Fibroblast of skin of back (primary cell): ENCODE measurements at regions not wholly inside any gene's neighbourhood (a gene's known extent, or its start where the extent isn't known, plus 50 kb on each side); places are given as distances from the start of the nearest gene placed in this dataset.

Source experiments
- DNase-seq: peaks from one replicate; pipeline ENCODE4 v3.0.0-alpha.2; 2013

DNA sequence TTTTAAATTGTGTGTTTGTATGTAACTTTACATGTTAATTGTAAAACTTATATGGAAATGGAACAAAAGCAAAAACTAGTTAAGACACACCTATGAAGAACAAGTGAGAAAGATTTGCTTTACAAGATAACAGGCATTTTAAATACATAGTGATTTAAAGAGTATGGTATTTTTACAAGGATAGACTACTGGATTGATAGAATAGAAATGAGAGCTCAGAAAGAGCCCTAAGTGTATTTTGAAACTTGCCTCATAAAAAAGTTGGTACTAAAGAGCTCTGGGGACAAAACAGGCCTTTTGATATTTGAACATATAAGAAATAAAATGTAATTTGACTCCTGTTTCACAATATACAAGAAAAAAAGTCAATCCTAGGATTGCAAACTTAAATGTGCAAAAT lies 928.4 kb downstream of the REEP3 start:
- no peak for DNase-seq

DNA sequence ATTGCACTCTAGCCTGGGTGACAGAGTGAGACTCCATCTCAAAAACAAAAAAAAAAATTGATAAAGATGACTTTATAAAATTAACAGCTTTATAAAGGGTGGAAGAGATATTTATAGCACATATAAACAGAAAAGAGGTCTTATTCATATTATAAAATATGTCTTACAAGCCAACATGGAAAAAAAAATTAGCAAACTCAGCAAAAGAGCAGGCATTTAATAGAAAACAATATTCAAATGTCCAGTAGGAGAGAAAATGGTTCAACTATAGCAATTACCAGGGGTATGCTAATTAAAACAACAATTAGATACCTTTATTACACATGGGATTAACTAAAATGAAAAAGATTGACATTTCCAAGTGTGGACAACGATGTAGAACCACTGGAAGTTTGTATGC lies 929.1 kb downstream of the REEP3 start:
- no peak for DNase-seq

DNA sequence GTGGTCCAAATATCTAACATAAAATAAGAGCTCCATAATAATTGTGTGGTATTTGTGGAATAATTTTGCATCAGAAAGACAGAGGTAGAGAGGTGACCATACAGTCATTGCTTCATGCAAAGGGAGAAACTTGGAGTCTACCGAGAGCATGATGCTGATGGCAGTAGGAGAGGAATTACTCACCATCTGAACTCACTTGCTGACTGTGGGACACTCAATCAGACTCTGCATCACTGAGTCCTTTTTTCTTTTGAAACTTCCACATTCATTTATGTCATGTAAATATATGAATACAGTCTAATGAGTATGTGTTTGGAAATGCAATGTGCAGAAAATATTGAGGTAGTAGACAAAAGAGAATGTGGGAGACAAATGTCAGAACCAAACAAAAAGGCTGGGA lies 933.8 kb downstream of the REEP3 start:
- DNase-seq, result no peak

DNA sequence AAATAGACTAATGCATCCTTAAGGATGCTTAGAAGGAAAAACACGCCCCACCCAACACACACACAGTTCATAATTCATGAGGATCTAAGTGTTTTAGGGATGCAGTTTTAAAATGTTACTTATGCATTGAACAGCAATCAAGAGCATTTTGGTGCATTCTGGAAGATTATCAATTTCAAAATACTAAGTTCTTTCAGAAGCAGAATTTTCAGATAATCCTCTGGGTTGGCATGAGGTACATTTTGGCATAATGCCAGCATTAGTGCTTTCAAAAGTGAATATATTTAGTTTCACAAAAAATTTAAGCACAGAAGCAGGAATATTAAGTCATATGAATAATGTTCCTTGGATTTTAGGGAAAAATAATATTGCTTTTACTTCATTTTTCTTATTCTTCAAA lies 937.1 kb downstream of the REEP3 start:
- no peak for DNase-seq

DNA sequence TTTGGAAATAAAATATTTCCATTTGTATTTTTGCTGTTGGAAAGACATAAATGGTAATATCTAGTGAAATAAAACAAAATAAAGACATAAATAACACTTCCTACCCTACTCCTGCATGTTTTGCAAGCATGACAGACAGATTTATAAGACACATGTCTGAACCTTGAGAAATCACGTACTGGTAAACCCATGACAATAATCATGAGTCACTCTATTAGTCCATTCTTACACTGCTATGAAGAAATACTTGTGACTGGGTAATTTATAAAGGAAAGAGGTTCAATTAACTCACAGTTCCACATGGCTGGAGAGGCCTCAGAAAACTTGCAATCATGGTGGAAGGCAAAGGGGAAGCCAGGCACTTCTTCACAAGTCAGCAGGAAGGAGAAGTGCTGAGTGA lies 942.2 kb downstream of the REEP3 start:
- DNase-seq, result no peak

DNA sequence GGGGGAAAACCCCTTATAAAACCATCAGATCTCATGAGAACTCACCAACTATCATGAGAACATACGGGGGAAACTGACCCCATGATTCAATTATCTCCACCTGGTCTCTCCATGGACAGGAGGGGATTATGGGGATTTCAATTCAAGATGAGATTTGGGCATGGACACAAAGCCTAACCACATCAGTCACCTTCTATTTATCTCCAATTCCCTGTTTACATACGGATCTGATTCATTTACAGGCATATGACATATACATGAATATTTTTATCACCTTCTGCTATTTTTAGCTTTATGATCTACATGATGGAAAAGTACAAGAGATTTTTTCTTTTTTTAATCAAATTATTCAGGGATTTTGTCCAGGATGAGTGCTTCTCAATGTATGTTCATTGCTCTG lies 944.5 kb downstream of the REEP3 start:
- no peak for DNase-seq

DNA sequence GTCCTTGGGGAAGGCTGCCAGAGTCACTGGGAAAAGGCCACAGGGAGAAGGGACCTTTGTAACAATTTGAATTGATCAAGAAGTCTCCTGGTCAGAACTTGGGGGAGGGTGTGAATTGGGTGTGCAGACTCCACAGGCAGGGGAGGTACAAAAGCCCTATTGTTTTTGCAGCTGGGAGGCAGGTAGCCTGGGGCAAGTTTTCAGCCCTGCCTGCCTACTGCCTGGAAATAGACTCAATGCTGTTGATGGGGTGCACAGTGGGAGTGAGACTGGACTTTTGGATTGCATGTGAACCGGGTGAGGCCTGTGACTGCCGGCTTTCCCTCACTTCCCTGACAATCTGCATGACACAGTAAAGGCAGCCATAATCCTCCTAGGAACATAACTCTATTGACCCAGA lies 947.0 kb downstream of the REEP3 start:
- no peak for DNase-seq

DNA sequence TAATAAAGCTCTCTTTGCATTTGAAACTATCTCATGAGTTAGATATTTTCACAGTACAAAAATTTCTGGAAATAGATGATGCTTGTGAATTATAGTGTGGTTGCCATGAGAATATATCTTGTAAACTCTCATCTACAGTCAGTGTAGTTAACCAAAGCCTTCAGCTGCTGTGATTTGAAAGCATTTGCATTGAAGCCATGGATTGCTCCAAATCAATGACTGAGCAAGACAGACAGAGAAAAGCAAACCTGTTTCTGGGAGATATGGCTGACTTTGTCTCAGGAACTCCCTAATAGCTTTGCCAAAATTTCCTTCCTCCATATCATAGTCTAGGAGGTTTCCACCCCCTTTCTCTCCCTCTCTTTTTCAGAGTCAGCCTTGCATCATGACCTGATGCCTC lies 955.3 kb downstream of the REEP3 start:
- DNase-seq, result no peak

DNA sequence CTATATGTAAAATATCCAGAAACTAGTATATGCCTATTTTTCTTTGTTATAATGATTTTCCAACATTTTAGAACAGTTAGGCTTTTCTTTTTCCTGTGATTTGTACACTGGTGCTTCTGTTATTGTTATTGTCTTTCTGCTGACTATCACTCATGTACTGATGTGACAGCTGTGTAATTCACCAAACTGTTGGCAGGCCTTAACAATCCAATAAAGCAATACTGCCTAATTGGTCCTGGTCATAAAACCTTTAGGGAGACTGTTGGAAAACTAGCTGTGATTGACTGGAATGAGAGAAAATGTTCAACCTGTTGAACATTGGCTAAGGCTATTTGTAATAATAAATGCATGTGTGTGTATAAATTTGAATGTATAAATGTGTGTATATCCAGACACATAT lies 956.6 kb downstream of the REEP3 start:
- DNase-seq, result no peak

DNA sequence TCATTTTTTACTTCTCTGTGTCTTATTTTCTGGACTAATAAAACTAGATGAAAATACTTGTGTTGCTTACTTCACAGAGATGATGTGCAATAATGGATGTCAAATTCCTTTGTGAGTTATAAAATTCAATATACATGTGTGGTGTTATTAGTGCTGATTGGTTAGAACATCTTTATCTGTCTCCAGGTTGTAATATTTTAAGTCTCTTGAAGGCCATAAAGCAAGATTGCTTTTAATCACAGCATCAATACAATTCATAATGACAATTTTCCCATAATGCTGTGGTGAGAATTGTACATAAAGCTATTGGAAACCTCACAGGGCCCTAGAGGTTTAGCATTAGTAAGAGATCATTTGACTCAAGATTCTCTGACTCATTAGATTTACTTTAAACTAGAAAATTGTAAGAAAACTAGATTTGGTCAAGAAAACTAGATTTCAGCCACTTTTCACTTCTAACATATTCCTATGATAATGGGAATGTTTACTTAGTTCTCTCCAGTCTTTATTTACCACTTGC lies 963.7 kb downstream of the REEP3 start:
- DNase-seq, result peak; percentile 4

DNA sequence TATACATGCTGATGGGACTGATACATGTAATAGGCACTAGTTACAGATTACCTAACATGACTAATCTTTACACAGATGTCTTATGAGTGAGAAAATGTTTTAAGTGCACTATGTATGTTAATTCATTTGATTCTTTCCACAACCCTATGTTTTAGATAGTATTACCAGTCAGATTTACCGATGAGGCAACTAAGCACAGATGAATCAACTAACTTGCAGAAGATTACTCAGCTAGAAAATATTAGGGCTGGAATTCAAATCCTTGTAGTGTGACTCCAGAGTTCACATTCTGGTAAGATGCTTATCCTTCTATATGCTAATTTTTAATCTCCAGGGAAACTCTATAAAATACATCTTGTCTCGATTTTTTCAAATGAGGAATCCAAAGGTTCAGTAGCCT lies 964.9 kb downstream of the REEP3 start:
- peak; percentile 84 for DNase-seq

DNA sequence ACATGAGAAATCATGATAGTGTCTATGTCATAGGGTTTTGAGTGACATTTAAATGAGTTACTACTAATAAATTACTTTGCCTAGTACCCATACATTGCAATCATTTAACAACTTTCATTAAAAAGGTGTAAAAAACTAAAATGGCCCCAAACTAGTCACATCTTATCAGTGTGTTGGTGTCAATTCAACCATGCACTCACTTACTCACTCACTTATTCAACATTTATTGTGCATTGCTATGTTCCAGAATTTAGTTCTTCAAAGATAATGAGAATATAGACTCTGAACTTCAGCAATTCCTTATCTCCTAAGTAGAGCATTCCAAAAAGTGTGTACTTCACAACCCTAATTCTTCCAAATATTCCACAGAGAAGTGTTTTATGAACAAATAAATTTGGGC lies 965.7 kb downstream of the REEP3 start:
- no peak for DNase-seq

DNA sequence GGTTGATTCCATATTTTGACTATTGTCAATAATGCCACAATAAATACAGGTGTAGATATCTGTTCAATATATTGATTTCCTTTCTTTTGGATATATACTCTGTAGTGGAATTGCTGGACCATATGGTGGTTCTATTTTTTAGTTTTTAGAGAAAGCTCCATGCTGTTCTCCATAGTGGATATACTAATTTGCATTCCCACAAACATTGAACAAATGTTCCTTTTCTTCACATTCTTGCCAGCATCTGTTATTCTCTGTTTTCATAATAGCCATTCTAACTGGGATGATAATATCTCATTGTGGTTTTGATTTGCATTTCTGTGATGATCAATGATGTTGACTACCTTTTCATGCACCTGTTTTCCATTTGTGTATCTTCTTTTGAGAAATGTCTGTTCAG lies 973.7 kb downstream of the REEP3 start:
- no peak for DNase-seq

DNA sequence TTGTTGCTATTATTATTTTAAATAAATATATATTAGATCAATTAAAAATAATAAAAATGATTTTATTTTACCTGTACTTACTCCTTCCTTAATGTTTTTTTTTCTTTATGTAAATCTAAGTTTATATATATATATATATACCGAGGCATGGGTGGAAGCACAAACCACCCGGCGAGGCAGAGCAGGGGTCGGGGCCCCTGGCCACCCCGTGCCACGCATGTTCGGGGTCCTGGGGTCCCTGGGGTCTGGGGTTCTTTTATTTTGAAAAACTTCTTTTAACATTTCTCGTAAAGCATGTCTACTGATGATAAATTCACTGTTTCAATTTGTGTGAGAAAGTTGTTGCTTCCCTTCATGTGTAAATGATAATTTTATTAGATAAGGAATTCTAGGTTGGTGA lies 976.1 kb downstream of the REEP3 start:
- DNase-seq, result no peak

DNA sequence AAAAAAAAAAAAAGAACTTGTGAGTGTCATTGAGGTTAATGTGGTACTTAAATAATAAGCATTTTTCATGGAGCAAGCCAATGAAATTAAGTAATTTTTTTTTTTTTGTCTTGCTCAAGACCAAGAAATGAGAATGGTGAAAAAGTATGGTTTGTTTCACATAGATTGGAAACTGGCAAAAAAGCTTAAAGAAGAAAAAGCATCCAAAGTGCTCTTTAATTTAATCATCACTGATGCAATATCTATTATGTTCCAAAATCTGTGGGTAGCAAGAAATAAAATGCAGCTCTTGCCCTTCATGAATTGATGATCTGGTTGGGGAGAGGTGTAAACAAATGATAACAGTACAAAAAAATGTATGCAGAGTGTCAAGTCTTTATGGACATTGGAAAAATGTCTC lies 980.6 kb downstream of the REEP3 start:
- no peak for DNase-seq

DNA sequence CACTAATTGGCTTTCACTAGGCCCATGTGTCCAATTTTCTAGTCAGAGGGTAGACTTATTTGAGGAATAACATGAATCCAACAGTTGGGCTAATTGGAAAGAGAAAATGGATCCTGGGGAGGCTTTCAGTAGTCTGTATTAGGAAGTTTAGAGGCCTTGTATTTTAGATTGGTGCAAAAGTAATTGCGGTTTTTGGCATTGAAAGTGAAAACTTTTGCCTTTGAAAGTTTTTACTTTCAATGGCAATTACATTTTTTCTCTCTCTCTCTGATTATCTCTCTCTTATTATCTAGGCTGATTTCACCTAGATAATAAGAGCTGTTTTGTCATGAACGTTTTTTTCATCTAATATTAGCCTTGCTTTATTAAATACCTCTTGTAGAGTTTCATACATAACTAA lies 981.7 kb downstream of the REEP3 start:
- DNase-seq, result no peak

DNA sequence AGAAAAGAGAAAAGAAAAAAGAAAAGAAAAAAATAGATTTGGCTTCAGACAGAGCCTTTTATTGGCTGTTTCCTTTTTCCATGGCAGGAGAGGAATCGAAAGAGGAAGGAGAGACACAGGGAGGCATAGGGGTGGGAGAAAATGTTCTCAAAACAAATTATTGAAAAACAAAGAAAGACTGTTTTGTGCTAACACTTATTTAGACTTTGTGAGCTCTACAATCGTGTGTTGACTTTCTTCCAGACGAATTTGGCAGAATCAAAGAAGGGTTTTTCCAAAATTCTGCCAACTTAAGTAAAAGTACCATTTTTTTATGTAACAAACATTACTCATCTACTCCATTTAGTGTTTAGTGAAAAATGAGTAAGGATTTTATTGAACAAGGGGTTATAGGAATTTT lies 982.2 kb downstream of the REEP3 start:
- DNase-seq, result no peak

DNA sequence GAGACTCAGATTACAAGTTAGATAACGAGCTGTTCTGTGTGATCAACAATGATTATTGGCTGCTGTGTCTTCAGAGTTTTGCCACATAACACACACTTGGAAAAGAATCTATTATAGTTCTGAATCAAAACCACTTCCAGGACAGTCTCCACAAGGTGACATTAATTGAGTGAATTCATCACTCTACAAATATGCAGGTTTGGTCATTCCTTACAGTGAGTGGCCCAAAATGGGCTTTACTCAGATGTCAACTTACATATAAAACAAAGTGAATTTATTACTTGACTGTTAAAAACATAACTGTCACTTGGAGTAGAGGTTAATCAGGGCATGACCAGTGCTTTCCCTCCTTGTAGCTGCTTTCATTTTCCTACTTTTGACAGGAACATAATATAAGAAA lies 984.3 kb downstream of the REEP3 start:
- DNase-seq, result no peak

DNA sequence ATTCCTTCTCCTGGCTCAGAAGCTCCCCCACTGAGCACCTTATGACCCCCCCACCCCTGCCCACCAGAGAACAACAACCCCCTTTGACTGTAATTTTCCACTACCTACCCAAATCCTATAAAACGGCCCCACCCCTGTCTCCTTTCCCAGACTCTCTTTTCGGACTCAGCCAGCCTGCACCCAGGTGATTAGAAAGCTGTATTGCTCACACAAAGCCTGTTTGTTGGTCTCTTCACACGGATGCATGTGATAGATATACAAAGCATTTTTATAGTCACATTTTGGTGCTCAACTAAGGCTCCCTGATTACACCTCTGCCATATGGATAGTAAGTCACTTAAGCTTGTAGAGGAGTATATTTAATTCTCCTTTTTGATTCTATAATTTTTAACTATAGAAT lies 985.8 kb downstream of the REEP3 start:
- DNase-seq, result no peak

DNA sequence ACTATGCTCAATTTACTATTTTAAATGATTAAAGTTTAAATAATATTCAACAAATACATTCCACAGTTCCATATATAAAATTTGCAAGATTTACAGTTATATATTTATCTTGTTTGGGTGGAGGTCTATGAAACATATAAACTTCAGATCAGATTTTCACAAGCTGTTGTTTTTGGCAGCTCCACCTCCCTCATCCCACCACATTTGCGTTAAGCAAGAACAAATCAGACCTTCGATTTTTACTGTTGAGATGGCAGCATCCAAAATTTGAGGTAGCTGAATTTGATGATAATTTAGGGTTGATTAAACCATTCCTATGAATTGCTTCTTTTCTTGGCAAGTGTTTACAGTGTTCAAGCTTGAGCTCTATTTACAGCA lies 986.4 kb downstream of the REEP3 start:
- DNase-seq, result no peak

DNA sequence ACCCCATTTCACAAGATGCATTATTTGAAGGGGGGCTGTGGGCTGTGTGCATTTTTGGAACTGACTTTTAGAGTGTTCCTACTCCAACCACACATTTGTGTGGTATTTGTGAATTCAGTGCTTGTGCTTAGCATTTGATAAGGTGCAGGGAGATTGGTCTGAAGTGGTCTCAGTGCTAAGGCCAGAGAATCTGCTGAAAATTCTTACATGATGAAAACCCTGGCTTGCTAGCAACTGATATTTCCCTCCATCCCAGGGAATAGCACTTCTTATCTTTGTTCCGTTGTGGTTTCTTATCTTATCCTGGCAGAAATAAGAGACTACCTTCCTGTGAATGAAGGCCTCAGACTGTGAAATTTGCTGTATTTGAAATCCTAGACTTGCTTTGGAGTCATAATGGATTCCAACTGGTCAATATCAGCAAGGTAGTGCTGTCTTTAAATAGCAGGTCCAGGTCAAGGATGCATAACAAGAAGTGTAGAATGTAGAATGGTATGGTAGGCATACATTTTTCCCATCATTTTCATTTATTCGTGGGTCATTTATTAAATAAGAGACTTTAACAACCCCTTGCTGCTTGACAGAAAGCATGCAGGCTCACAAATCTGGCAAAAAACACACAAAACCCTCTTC lies 986.9 kb downstream of the REEP3 start:
- no peak for DNase-seq

DNA sequence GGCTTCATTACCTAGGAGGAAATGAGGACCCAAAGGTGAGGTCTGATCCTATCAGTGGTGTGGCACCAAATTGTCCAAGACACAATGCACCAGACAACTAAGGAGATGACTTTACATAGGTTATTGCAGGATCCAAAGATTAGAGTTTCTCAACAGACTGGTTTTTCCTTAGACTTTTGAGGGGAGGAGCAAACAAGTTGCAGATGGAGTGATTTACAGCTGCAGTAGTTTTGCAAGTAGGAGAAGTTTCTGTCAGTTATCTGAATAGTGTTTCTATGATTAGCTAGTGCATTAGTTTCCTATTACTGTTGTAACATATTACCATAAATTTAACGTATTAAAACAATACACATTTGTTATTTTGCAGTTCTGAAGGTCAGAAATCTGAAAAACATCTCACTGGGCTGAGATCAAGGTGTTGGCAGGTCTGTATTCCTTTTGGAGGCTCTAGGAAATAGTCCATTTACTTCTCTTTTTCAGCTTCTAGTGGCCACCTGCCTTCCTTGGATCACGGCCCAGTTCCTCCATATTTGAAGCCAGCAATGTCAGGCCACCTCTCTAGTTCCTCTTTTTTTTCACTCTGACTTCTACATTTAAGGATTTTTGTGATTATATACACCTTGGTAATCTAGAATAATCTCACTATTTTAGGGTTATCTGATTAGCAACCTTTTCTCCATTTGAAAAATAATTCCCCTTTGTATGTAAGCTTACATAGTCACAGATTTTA lies 994.9 kb downstream of the REEP3 start:
- DNase-seq, result no peak

DNA sequence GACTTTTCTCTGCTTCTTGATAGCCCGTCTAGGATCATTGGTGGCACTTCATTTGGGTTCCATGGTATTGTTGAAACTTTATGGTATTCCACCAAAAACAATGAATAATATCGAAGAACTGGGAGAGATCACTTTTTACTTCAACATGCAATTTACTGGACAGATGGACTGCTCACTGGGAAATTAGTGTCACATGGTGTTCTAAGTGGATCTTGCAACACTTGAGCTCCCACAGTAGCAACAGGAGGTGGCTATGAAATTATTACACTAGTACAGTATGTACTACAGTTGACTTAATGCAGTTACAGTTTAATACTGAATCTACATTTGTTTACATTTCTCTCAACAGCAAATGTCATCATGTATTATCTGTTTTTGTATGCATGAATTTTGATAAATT lies 997.3 kb downstream of the REEP3 start:
- no peak for DNase-seq

DNA sequence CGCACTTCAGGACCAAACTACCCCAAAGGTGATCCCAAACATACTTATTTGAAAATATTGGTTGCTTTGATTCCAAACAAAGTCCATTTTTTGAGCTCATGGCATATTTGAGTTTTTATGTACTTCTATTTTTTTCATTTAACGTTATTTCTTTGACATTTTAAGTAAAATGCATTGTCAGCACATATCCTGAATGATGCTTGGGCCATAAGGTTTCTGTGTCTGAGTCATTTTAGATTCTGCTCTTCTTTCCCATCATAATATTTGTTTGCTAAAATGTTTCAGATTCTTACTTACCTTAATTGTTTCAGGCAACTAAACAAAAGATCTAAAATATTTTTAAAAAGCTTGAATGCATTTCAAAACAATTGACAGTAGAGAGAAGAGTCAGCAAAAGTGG lies 998.2 kb downstream of the REEP3 start:
- DNase-seq, result no peak

DNA sequence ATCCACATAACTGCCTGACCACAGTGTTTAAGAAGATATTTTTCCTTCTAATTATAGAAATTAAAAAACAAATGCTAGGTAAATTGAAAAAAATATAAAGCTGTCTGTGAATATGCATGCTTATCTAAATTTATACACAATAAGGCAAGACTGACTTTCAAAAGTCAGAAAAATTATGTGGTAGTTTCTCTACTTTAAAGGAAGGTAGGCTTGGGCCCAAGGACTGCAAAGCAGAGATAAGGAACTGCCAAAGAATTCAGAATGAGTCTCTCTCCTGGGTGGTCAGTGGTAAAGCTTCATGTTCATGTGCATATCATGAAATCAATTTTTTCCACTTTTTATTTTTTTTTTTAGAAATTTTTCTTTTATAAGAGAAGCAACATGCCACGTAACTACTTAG lies 998.6 kb downstream of the REEP3 start:
- DNase-seq, result no peak
